IgD-negative memory B cell (primary cell): ENCODE measurements at regions not wholly inside any gene's neighbourhood (a gene's known extent, or its start where the extent isn't known, plus 50 kb on each side); places are given as distances from the start of the nearest gene placed in this dataset.
A peak's percentile ranks its signal among the peaks of the same experiment; 100 is the strongest.
"Not testable (repeated sequence)": the region's sequence is repeated elsewhere in the genome, so short reads cannot be mapped to it uniquely, and the experiment has no call there.

Experiments
- H3K27ac Mint-ChIP-seq, 3 donors: one replicate each; pipeline ENCODE4 v1.8.0; 2020 to 2022; ENCODE audit warnings: mild to moderate bottlenecking in 3 of 3, mixed read lengths in 3 of 3, moderate library complexity in 1 of 3
- H3K27me3 Mint-ChIP-seq: one replicate; pipeline ENCODE4 v1.8.0; 2021; ENCODE audit warnings: mixed read lengths
- H3K36me3 Mint-ChIP-seq: one replicate; pipeline ENCODE4 v1.8.0; 2020; ENCODE audit warnings: mild to moderate bottlenecking, mixed read lengths
- H3K4me1 Mint-ChIP-seq, 3 donors: one replicate each; pipeline ENCODE4 v1.8.0; 2020 to 2022; ENCODE audit warnings: mixed read lengths in 3 of 3, mild to moderate bottlenecking in 1 of 3
- H3K4me3 Mint-ChIP-seq, 4 donors: one replicate each; pipeline ENCODE4 v1.8.0; 2020 to 2022; ENCODE audit warnings: mild to moderate bottlenecking in 4 of 4, mixed read lengths in 4 of 4, moderate library complexity in 3 of 4
- H3K9me3 Mint-ChIP-seq, 3 donors: one replicate each; pipeline ENCODE4 v1.8.0; 2020 to 2021; ENCODE audit warnings: mixed read lengths in 3 of 3, mild to moderate bottlenecking in 1 of 3

DNA sequence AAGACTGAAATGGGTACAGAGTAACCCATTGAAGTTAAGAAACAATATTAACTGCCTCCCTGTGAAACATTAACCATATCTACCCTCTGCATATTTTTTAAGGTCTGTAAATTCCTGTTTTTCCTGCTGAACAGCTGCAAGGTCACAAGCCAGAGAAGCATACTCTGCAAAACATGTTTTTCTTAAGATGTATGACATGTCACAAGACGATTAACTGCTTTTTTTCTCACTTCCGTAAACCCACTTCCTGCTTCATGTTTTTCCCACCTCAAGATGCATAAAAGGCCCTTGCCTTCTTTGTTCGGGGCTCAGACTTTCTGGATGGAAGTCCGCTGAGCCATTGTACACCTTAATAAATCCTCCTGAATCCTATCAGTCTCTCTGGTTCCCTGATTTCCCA, 504.7 kb upstream of the MIS18BP1 start:
- Mint-ChIP-seq H3K4me1 (no peaks in the 10 kb centered on the region), H3K36me3 (no peaks in the 10 kb centered on the region), H3K9me3 (peaks cover 8 to 20% (median 9%) of the 10 kb centered on the region in 3 donors), H3K4me3 (no peak overlapping the region), H3K27ac (no peak overlapping the region), H3K27me3 (no peaks in the 10 kb centered on the region)

DNA sequence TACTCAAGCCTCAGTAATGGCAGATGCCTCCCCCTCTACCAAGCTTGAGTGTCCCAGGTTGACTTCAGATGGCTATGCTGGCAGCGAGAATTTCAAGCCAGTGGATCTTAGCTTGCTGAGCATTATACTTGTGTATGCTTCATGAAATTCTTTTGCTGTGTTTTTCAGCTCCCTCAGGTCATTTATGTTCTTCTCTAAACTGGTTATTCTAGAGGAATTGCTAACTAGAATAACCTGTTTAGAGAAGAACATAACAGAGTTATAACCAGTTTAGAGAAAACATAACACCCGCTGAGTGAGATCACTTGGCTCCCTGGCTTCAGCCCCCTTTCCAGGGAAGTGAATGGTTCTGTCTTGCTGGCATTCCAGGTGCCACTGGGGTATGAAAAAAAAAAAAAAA, 503.4 kb upstream of the MIS18BP1 start:
- H3K27me3 Mint-ChIP-seq, H3K4me3 Mint-ChIP-seq, H3K27ac Mint-ChIP-seq, H3K36me3 Mint-ChIP-seq, H3K4me1 Mint-ChIP-seq: not testable (repeated sequence)
- peaks cover 8 to 20% (median 9%) of the 10 kb centered on the region in 3 donors for H3K9me3 Mint-ChIP-seq

GRCh38 chr14:45743884-45744283, 490.9 kb upstream of the MIS18BP1 start:
- Mint-ChIP-seq H3K9me3 (peaks cover 0 to 4% (median 2%) of the 10 kb centered on the region in 3 donors), H3K27ac (no peak overlapping the region), H3K4me3 (no peak overlapping the region), H3K4me1 (no peaks in the 10 kb centered on the region), H3K36me3 (no peaks in the 10 kb centered on the region), H3K27me3 (no peaks in the 10 kb centered on the region)

DNA sequence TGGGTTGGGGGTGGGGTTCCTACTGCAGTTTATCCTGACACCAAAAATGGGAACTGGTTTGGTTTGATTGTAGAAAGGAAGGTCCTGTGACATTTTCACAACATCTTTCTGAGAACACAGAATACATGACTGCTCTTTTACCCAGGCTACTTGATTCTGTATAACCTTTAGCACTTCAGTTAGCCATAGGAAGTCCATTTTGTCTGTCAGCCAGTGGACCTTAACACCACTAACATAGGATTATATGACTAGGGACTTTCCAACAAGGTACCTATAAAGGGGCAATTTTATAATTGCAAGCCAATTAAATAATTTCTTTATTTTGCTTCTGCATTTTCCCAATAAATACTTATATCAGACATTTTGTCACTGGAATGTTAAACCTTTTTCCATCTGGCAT, 489.2 kb upstream of the MIS18BP1 start:
- no peaks in the 10 kb centered on the region for H3K27me3 Mint-ChIP-seq
- H3K27ac Mint-ChIP-seq, result no peak overlapping the region
- H3K4me1 Mint-ChIP-seq, result no peaks in the 10 kb centered on the region
- no peaks in the 10 kb centered on the region for H3K36me3 Mint-ChIP-seq
- no peak overlapping the region for H3K4me3 Mint-ChIP-seq
- peaks cover under 1 to 5% (median 5%) of the 10 kb centered on the region in 3 donors for H3K9me3 Mint-ChIP-seq

DNA sequence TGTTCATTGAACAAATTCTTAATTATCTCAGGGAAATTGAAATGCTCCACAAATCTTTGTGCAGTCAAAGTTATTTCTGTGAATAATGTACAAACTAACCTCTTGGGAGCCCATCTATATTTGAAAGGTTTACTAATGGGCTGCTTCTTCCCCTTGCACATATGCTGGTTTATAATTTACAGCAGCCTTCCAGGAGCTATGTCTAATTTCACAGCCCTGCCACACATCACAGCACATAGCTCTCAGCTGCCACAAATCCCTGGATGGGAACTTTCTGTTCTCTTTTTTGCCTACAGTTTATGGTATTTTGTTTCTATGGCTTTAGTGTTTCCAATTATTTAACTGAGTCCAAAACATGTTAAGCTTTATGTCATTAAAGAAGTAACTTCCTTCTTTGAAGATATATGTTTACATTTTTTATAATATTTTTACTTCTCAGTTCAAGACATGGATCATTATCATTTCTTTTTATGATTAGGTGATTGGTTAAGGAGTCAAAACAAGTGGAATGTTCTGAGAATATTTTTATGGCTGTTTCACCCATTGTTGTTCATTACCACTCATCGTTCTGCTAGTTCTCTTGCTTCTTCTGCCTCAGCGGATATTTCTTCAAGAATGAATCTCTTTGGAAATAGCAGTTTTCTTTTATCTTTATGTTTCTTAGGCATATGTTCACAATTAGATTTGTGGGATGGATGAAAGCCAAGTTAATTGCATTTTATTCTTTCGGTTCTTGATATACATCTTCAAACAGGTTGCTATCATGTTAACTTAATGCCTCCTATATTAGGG, 475.6 kb upstream of the MIS18BP1 start:
- Mint-ChIP-seq H3K27ac (no peak overlapping the region), H3K9me3 (peaks cover 1 to 5% (median 3%) of the 10 kb centered on the region in 3 donors), H3K36me3 (no peaks in the 10 kb centered on the region), H3K4me1 (no peaks in the 10 kb centered on the region), H3K27me3 (no peaks in the 10 kb centered on the region), H3K4me3 (no peak overlapping the region)

GRCh38 chr14:45727133-45727532, 474.1 kb upstream of the MIS18BP1 start:
- H3K36me3 Mint-ChIP-seq, result no peaks in the 10 kb centered on the region

DNA sequence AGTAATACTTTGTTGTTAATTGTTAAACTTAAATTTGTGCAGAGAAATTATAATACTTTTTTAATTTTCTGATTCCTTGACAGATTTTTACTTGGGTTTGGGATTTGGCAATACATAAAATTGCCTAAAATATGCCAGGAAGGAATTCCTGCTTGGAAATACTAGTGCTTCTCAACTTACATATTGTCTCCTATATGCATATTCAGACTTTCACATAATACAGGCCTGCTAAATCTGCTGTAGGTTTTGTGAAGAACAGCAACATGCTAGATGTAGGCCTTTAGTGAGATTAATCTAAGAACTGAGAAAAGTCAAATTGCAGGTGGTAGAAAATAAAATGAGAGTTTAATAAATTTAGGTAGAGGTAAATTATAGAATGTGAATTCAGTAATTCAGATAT, 468.5 kb upstream of the MIS18BP1 start:
- Mint-ChIP-seq H3K9me3 (peaks cover 0 to 5% (median 2%) of the 10 kb centered on the region in 3 donors), H3K4me1 (no peaks in the 10 kb centered on the region), H3K4me3 (no peak overlapping the region), H3K36me3 (no peaks in the 10 kb centered on the region), H3K27me3 (no peaks in the 10 kb centered on the region), H3K27ac (no peak overlapping the region)

More at GRCh38 chr14:45727133-45727532, 474.1 kb upstream of the MIS18BP1 start:
- Mint-ChIP-seq H3K27me3 (no peaks in the 10 kb centered on the region), H3K4me1 (no peaks in the 10 kb centered on the region), H3K4me3 (no peak overlapping the region), H3K9me3 (peaks cover 0 to 2% (median 1%) of the 10 kb centered on the region in 3 donors), H3K27ac (no peak overlapping the region)

DNA sequence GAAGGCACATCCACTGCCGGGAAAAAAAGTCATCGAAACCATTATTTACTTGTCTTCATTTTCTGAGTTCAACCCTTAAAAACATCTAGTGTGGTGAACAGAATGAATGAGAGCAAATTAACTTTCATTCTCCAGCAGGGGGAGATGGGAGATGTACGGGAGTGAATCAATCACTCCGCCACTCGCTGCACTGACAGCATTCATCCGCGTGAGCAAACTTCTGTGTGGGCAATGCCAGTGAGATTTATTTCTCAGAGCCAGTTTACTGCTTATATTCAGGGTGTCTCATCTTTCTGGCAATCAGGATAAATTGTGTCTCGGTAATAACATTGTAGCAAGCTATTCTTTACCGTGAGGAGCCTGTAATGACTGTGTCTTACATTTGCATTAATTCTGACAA, 463.6 kb upstream of the MIS18BP1 start:
- Mint-ChIP-seq H3K4me1 (no peaks in the 10 kb centered on the region), H3K9me3 (peaks cover 2 to 20% (median 11%) of the 10 kb centered on the region in 3 donors), H3K36me3 (no peaks in the 10 kb centered on the region), H3K4me3 (no peak overlapping the region), H3K27me3 (no peaks in the 10 kb centered on the region), H3K27ac (no peak overlapping the region)

DNA sequence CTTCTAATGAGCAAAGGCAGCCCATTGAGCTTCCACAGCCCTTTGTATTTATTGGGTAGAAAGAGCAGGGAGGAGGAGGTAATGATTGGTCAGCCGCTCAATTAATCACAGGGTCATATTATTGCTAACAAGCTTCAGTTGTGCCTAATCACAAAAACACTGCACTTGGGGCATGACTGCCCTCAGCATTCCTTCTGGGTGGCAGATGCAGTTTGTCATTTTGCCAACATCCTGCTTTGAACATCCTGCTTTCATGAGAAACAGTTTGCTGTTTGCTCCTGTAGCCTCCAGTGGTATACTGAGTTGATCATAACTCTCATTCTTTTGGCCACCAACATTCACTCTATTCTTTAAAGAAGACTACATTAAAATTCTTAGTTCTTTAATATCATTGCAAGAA, 462.9 kb upstream of the MIS18BP1 start:
- Mint-ChIP-seq H3K9me3 (peaks cover 2 to 20% (median 11%) of the 10 kb centered on the region in 3 donors), H3K27me3 (no peaks in the 10 kb centered on the region), H3K4me3 (no peak overlapping the region), H3K27ac (no peak overlapping the region), H3K36me3 (no peaks in the 10 kb centered on the region), H3K4me1 (no peaks in the 10 kb centered on the region)

- H3K36me3 Mint-ChIP-seq, result no peaks in the 10 kb centered on the region
- no peaks in the 10 kb centered on the region for H3K4me1 Mint-ChIP-seq
- peaks cover 2 to 8% (median 5%) of the 10 kb centered on the region in 3 donors for H3K9me3 Mint-ChIP-seq
- no peaks in the 10 kb centered on the region for H3K27me3 Mint-ChIP-seq
- no peak overlapping the region for H3K27ac Mint-ChIP-seq
- H3K4me3 Mint-ChIP-seq, result no peak overlapping the region
These were observed 456.5 kb upstream of the MIS18BP1 start for GRCh38 chr14:45709541-45709940.

- no peak overlapping the region for H3K4me3 Mint-ChIP-seq
- H3K27me3 Mint-ChIP-seq, result no peaks in the 10 kb centered on the region
- no peaks in the 10 kb centered on the region for H3K9me3 Mint-ChIP-seq
- no peak overlapping the region for H3K27ac Mint-ChIP-seq
- H3K4me1 Mint-ChIP-seq, result no peaks in the 10 kb centered on the region
- no peaks in the 10 kb centered on the region for H3K36me3 Mint-ChIP-seq
These were observed 453.0 kb upstream of the MIS18BP1 start for GRCh38 chr14:45705940-45706534.

DNA sequence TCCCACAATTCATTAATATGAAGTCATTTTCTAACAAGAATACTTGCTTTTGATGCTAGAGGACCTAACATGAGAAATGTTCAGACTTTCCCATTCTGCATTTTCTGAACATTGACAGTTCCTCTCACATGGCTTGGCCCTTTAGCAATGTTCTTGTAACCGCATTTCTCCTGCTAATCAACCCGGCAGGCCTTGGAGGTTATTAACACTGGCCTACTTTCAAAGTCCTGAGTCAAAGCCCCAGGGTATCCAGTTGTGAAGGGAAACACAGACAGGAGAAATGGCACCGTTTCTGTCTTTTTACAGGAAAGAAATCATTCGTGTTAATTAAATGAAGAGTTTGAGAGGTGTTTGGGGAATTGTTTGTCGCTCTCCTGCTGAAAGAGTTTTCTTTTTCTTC, 446.5 kb upstream of the MIS18BP1 start:
- peaks cover 0 to 3% (median 0%) of the 10 kb centered on the region in 3 donors for H3K9me3 Mint-ChIP-seq
- no peak overlapping the region for H3K27ac Mint-ChIP-seq
- H3K27me3 Mint-ChIP-seq, result no peaks in the 10 kb centered on the region
- H3K4me3 Mint-ChIP-seq, result no peak overlapping the region
- no peaks in the 10 kb centered on the region for H3K4me1 Mint-ChIP-seq
- H3K36me3 Mint-ChIP-seq, result no peaks in the 10 kb centered on the region

- Mint-ChIP-seq H3K4me3 (no peak overlapping the region), H3K27ac (no peak overlapping the region), H3K36me3 (no peaks in the 10 kb centered on the region), H3K4me1 (no peaks in the 10 kb centered on the region), H3K9me3 (peaks cover 0 to 3% (median 0%) of the 10 kb centered on the region in 3 donors), H3K27me3 (no peaks in the 10 kb centered on the region)
These were observed 445.6 kb upstream of the MIS18BP1 start for GRCh38 chr14:45698462-45699134.

GRCh38 chr14:45686771-45687170, 433.8 kb upstream of the MIS18BP1 start:
- Mint-ChIP-seq H3K36me3 (no peaks in the 10 kb centered on the region), H3K27ac (no peak overlapping the region), H3K4me3 (no peak overlapping the region), H3K4me1 (no peaks in the 10 kb centered on the region), H3K27me3 (no peaks in the 10 kb centered on the region), H3K9me3 (peaks cover 12 to 33% (median 14%) of the 10 kb centered on the region in 3 donors)

DNA sequence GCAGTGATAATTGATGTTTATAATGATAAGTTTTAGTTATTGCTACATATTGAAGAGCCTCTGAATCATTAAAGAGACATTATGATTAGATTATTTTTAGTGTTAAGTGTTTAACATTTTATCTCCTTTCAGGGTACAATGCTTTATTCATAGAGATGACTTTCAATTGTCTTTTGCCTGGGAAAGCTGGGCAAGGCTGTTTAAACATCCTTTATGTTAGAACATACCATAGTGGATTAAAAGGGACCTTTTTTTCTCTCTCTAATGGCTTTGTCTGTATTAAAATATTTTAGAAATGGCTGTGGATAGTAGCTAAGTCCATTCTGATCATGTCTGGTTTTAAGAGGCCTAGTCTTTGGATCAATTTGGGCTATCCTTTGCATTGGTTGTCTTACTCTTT, 427.5 kb upstream of the MIS18BP1 start:
- Mint-ChIP-seq H3K27me3 (no peaks in the 10 kb centered on the region), H3K9me3 (peaks cover 4 to 19% (median 5%) of the 10 kb centered on the region in 3 donors), H3K27ac (peak overlapping the region in 1 of 3 donors; percentile 15), H3K4me3 (no peak overlapping the region), H3K36me3 (no peaks in the 10 kb centered on the region), H3K4me1 (no peaks in the 10 kb centered on the region)
